ENCODE measurements at regions not wholly inside any gene's neighbourhood (a gene's known extent, or its start where the extent isn't known, plus 50 kb on each side); places are given as distances from the start of the nearest gene placed in this dataset.

DNA sequence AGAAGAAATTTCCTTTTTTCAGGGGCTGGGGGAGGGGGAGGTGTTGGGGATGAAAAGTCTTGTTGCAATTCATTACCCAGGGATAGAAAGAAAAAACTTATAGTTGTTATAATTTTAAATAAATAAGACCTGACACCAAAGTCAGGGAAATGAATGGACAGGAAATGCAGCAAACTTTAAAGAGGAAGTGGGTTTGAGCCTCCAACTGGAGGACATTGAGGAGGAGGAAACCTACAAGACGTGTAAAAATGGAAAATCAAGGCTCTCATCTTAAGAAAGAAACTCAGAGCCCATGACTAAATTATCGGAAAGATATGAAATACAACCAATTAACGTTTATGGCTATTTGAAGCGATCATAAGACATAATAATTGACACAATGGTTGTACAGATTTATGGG, 54.4 kb downstream of the NIBAN1 start:
- DNase-seq (ENCODE audit: low read depth, low spot score) = no peak

DNA sequence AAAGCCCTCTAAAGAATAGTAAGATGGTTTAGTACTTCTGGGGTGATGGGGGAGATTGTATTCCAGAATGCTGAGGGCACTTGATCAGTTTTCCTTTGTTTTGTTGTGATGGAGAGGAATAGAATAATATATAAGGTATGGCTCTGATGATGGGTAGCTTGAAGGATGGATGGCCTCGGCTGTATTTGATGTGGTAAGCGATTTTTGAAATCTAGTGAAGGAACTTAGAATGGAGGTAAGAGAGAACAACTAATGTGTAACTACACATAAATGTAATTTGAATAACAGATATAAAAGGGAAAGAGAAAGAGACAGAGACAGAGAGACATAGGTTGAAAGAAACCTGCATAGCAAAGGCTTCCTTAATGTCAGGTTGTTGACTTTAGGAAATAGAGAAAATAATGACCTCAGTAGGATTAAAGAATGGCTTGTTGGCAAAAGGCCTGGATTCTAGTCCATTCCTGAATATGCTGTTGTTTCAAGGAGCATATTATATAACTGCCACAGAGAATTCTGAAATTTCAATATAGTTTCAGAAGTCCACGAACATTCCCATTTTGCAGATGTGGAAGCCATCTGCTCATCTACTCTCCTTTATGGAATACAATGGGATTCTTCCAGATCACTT, 58.7 kb downstream of the NIBAN1 start:
- no peak for DNase-seq (ENCODE audit: low read depth, low spot score)

DNA sequence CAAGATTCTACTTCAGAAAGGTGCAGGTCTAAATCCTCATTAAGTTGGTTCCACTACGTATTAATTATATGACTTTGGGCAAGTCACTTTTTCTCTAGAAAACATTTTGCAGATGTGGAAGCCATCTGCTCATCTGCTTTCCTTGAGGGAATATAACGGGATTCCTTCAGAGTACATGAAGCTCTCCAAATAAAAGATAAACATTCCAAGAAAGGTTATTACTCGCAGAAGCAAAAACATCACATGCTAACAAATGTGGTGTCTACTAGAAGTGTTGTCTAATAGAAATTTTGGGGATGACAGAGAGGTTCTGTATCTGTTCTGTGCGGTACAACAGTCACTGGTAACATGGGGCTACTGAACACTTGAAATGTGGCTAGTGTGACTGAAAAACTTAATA, 60.2 kb downstream of the NIBAN1 start:
- DNase-seq (ENCODE audit: low read depth, low spot score) = no peak

DNA sequence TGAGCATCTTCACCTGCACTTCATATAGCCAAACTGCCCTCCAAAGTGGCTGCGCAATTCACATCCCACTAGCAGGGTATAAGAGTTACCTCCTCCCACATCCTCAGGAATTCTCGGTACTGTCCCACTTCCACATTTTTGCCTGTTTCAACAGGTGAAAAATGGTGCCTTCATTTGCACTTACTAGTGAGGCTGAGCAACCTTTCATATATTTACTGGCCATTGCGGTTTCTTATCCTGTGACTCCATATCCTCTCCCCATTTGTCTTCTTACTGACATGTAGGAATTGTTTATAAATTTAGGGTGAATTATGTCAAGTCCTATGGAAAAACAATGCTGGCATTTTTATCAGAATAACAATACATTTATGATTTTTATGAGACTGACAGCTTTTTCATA, 61.9 kb downstream of the NIBAN1 start:
- DNase-seq (ENCODE audit: low read depth, low spot score) = no peak

DNA sequence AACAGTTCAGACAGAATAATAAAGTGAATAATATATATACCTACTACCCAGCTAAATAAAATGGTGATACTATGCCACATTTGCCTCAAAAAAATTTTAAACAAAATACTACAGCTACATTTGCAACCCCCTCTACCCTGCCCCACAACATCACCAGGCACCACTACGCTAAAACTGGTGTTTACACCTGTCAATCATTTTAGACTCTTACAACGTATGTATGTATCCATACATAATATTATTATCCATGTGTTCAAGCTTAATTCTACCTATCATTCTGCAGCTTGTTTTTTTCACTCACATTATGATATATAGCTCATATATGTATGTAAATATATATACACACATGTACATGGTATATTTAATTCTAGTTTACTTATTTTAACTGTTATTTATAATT, 62.5 kb downstream of the NIBAN1 start:
- DNase-seq (ENCODE audit: low read depth, low spot score) = no peak

DNA sequence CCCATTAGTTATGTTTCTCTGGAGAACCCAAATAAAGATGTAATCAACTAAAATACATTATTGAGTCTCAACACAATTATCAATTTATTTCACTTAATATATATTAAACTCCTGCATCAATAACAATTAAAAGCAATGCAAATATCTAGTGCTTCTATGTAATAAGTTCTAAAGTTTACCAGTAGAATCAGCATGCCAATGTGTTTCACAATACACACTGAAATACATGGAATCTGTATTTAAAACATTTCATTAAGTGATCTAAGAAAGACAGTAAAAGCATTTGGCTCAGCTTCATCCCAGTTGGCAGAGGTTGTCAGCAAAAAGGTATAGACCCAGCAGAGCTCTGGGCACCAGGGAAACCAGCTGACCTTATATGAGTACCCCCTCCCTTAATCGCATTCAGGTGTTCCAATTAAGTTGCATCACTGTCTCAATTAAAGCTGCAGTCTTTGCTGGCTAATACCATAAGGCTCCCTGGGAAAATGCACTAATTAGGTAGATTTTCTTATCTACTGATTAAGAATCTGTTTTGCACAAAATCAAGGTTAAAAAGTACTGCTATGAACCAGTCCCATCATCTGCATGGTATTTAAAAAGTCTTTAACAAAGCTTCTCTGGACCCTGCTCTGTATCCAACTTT, 63.1 kb downstream of the NIBAN1 start:
- DNase-seq (ENCODE audit: low read depth, low spot score) = no peak

DNA sequence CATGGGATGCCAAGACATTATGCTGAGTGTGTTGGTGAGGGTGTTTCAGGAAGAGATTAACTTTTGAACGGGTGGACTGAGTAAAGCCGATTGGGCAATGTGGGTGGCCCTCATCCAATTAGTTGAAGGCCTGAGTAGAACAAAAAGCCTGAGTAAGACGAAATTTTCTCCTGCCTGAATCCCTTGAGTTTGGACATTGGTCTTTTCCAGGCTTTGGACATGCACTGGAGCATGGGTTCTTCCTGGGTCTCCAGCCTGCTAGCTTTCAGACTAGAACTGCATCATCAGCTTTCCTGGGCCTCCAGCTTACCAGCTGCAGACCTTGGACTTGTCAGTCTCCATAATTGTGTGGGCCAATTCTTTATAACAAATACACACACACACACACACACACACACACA, 63.6 kb downstream of the NIBAN1 start:
- DNase-seq (ENCODE audit: low read depth, low spot score) = no peak

DNA sequence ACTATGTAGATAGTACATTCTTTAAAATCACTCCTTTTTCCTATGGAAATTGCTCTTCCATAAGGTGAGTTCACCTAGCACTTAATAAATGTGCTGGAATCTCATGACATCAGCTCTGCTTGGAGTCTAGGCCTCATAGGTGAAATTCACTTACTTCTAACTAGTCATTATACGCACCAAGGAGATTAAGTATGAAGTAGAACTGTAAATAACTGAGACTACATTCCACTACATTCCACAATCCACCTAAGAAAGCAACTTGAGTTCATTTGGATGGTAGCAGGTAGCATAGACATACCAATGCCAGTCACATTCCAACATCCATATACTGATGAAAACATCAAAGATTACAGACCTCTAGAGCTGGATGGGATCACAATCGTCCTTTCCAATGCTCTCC, 64.3 kb downstream of the NIBAN1 start:
- DNase-seq (ENCODE audit: low read depth, low spot score) = no peak

DNA sequence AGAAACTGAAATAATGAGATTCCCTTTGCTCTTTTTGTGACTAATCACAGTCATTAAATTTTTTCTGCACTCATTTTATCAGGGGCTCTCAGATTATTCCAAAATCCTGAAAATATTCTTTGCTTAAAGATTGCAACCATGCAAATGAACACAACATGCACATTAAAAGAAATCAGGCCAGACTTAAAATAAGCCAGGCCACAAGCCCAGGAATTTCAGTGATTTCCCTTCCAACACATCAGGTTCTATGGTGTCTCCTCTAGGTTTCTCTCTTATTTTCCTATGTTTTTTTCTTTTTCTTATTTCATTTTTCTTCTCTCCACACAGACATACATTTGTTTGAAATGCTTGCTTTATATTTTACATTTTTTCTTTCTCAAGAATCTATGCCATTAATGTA, 65.3 kb downstream of the NIBAN1 start:
- no peak for DNase-seq (ENCODE audit: low read depth, low spot score)

DNA sequence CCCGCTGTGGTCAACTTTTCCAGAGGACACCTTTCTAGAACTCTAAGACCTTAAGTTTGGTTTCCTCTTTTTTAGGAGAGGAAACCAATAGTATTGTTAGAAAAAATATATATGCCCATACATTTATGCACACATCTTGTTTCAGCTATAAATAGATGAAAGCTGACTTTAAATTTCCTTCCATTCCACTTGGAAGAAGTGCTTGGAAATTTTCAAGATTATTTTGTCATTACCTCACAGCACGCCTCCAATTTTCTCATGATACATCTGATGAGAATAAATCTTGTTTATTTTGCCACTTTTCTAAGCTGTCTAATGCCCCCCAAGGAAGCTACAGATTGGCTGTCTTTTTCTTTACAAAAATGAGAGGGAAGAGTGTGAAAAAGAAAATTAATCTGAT, 65.8 kb downstream of the NIBAN1 start:
- no peak for DNase-seq (ENCODE audit: low read depth, low spot score)

DNA sequence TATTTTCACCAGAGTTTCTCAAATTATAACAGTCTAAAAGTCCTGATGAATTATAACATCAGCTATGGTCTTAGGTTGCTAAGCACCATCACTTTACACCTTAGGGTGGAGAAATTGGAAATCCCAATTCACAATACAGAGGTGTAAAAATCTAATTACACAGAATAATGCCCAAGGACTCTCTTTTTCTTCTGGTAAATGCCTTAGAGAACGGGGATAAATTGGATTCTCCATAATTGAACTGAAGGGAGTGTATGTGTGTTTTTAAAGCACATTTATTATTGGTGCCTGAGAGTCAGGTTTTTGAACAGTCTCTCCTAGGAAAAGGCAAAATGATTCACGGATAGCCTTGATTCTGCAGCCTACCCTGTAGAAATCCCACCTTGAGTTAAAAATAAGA, 66.8 kb downstream of the NIBAN1 start:
- no peak for DNase-seq (ENCODE audit: low read depth, low spot score)

DNA sequence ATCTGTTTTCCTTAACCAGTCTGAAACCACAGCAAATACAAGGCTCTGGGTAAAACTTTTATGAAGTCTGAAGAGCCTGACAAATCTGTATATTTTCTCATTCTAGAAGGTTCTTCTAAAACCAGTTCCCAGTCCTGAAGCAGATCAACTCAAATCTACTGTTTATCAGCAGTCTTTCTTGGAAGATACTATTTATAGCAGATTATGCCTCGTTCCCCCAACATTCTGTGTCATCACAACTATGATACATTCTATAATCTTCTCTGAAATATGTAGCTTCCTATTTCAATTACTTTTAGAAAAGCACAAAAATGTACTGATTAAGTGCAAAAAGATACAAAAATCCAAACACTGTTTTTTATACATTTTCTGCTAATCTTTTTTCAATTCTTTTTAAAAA, 67.5 kb downstream of the NIBAN1 start:
- DNase-seq (ENCODE audit: low read depth, low spot score) = no peak

DNA sequence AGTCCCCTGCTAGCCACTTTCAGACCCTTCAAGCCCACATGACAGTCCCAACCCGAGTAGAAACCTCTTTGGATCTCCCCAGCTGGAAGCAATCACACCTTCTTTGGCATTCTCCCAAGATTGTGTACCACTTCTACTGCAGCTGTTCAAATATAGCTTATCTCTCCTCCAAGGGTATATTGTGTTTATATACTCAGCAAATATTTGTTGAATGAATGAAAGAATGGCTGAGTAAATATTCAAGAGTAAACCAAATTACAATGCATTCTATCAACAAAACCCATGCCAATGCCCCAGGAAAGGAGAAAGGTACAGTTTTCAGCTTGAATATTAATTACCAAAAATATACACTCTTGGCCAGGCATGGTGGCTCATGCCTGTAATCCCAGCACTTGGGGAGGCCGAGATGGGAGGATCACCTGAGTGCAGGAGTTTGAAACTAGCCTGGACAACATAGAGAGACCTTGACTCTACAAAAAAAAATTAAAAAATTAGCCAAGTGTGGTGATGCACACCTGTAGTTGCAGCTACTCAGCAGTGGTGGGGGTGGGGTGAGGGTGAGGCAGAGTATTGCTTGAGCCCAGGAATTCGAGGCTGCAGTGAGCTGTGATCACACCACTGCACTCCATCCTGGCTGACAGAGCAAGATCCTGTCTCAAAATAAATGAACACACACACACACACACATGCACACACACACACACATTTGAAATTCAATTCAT, 68.5 kb downstream of the NIBAN1 start:
- DNase-seq (ENCODE audit: low read depth, low spot score) = no peak

DNA sequence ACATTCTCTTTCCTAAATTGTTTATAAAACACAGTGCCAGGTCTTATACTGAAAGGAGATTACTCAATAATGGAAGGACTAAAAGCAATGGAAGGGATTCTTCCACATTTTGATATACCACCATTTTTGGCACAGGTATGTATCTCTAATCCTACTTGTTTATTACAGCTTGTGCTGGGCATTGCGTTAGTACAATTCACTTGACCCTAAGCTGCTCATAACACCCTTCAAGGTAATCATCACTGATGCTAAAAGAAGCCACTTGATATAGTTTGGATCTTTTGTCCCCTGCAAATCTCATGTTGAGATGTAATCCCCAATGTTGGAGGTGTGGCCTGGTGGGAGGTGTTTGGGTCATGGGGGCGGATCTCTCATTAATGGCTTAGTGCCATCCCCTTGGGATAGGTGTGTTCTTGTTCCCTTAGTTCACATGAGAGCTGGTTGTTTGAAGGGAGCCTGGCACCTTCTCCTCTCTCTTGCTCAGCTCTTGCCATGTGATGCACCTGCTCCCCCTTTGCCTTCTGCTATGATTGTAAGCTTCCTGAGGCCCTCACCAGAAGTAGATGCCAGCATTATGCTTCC, 71.1 kb downstream of the NIBAN1 start:
- no peak for DNase-seq (ENCODE audit: low read depth, low spot score)

DNA sequence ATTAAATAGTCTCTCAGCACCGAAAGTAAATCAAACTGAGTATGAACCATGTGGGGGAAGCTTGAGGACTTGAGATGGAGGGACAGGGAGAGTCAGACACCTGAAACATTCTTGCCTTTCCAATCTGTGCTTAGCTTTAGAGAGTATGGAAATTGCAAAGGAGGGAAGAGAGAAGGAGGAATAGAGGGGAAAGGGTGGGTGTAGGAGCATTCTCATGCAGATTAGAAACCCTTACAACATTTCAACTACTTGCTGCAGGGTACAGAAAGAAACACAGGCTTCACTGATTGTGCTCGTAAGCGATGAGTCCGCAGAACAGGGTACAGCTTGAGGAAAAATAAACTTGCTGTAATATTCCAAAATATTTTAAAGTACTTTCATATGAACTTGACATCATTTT, 73.8 kb downstream of the NIBAN1 start:
- DNase-seq (ENCODE audit: low read depth, low spot score) = no peak

DNA sequence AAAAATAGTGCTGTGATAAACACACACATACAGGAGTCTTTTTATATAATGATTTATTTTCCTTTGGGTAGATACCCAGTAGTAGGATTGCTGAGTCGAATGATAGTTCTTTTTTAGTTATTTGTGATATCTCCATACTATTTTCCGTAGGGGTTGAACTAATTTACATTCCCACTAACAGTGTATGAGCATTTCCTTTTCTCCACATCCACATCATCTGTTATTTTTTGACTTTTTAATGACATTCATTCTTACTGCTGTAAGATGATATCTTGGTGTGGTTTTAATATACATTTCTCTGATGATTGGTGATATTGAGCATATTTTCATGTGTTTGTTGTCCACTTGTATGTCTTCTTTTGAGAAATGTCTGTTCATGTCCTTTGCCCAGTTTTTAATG, 78.3 kb downstream of the NIBAN1 start:
- no peak for DNase-seq (ENCODE audit: low read depth, low spot score)

DNA sequence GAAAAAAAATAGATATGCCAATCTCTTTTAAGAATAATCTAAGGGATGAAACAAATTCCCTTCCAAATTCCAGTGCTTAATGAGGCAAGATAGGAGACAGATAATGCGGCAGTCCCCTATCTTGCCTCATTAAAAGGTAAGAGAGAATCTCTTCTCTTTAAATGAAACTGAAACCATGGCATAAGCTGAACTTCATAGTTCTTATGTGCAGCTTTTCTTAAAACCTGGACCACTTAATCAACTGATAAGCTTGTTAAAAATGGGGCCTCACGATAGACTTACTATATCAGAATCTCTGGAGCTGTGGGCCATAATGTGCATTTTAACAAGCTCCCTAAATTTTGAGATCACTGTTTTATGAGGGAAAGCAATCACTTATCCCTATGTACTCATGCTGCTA, 79.2 kb downstream of the NIBAN1 start:
- no peak for DNase-seq (ENCODE audit: low read depth, low spot score)

DNA sequence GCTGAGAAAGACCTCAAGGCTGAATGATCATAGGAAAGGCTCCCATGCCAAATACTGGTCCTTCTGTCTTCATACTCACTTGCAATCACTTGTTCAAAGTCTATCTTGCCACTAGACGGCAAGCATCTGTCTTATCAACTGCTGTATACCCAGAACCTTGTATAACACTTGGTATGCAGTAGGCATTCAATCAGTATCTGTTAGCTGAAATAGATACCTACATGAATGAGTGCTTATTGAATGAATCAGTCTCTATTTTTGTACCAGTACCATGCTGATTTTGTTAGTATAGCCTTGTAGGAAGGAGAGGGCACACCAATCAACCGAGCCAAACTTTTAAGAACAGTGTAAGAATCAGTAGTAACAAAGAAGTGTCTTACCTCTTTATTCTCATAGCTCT, 80.6 kb downstream of the NIBAN1 start:
- DNase-seq (ENCODE audit: low read depth, low spot score) = no peak

DNA sequence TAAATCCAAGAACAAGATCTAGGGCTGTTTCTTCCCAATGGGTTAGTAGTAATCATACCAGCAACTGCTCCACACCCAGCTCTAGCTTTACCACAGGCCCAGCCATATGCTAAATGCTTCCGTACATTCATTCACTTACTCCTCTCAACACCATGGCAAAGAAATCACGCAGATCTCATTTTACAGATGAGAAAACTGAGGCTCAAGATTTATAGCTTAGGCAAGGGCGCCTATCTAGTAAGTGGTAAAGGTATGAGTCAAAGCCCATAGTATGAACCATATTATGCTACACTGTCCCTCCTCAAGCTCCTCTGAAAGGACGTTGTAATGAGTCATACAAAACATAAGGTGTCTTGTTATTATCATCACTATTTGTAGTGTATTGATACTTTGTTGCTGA, 82.2 kb downstream of the NIBAN1 start:
- DNase-seq (ENCODE audit: low read depth, low spot score) = no peak

DNA sequence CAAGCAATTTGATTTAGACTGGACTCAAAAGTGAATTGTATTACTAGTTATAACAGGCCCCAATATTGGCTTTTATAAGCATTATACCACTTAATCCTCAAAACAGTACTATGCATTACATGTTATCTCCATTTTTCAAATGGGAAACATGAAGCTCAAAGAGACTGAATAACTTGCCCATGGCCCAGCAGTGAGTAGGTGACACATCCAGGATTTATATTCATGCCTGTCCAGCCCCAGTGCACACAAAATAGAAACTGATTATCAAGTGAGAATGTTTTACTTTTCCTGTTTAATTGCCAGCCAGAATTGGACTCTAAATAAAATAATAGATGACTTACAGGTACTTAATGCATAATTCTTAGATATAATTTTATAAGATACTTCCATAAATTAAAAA, 82.9 kb downstream of the NIBAN1 start:
- DNase-seq (ENCODE audit: low read depth, low spot score) = no peak

DNA sequence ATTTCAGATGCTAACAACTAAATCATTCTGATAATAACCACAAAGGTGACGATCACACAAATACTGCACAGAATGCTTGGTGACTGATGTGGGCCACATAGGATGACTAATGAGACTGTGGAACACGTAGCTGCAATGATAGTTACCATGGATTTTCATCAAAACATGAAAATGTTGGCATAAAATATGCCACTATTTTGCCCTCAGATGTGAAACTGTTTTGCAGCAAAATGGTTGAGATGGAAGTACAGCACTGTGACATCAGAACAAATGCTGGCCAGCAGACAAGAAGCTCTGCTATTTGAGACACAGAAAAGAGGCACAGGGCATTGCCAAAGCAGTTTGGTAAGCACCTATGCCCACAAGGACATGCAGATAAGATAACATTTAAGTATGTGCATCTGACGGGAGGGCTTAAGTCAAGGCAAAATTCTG, 83.8 kb downstream of the NIBAN1 start:
- DNase-seq (ENCODE audit: low read depth, low spot score) = no peak

DNA sequence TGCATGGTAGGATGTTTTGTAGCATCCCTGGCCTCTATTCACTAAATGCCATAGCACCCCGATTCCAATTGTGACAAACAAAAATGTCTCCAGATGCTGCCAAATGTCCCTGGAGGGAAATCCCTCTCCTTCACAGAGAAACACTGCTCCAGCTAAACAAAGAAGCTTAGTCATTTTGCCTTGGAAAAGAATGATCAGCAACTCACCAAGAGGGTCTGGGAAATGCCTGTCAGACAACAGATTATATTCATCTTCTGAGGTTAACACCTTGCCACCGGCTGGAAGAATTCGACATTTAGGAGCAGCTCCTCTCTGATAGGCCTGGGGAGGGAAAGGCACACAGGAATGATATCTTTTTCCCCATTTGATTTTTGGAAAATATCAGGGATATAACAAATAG, 84.4 kb downstream of the NIBAN1 start:
- DNase-seq (ENCODE audit: low read depth, low spot score) = no peak

DNA sequence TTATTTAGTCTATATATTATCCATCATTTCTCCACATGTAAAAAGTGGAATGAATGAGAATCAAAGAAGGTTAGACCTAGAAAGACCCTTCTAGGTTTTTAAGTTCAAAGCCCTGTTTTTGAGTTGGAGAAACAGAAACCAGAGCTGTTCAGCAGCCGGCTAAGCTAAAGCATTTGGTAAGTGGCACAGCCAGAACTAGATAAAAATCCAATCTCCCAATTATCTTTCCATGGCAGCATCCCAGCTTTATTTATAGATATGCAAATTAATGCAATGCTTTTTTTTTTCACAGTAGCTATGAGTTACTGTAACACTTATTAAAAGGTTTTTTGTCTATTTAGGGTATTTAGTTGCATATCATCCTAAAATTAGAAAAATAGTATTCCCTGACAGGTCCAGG, 85.1 kb downstream of the NIBAN1 start:
- DNase-seq (ENCODE audit: low read depth, low spot score) = no peak

Data from brain pericyte (primary cell).